SIG-M5 treated with dmso at 0.1 percent for 504 hours (cell line): ENCODE measurements at regions not wholly inside any gene's neighbourhood (a gene's known extent, or its start where the extent isn't known, plus 50 kb on each side); places are given as distances from the start of the nearest gene placed in this dataset.
A peak's percentile ranks its signal among the peaks of the same experiment; 100 is the strongest.
"Not testable (repeated sequence)": the region's sequence is repeated elsewhere in the genome, so short reads cannot be mapped to it uniquely, and the experiment has no call there.

Experiments
- DNase-seq: peaks from one replicate; lab custom pipeline; 2025; ENCODE audit not compliant: unreplicated experiment; lab: John Stamatoyannopoulos, UW

GRCh38 chr5:25405850-25406249 is 761.1 kb upstream of the CDH10 start:
- DNase-seq, result no peak

GRCh38 chr5:25399878-25400480 is 755.2 kb upstream of the CDH10 start:
- DNase-seq, result no peak

GRCh38 chr5:25393957-25394356 is 749.2 kb upstream of the CDH10 start:
- no peak for DNase-seq

- DNase-seq, result no peak
Observed at GRCh38 chr5:25393256-25393655, 748.5 kb upstream of the CDH10 start.

- no peak for DNase-seq
Observed at GRCh38 chr5:25387953-25388352, 743.2 kb upstream of the CDH10 start.

GRCh38 chr5:25362799-25363198 is 718.0 kb upstream of the CDH10 start:
- DNase-seq, result no peak

- no peak for DNase-seq
Observed at GRCh38 chr5:25358919-25359318, 714.1 kb upstream of the CDH10 start.

- DNase-seq, result no peak
Observed at GRCh38 chr5:25357605-25358004, 712.8 kb upstream of the CDH10 start.

- DNase-seq, result no peak
Observed at GRCh38 chr5:25349746-25350145, 705.0 kb upstream of the CDH10 start.

GRCh38 chr5:25345240-25345771 is 700.5 kb upstream of the CDH10 start:
- no peak for DNase-seq

GRCh38 chr5:25339541-25339940 is 694.8 kb upstream of the CDH10 start:
- DNase-seq, result no peak

GRCh38 chr5:25334350-25334749 is 689.6 kb upstream of the CDH10 start:
- DNase-seq, result no peak

GRCh38 chr5:25330721-25331120 is 685.9 kb upstream of the CDH10 start:
- DNase-seq, result no peak

GRCh38 chr5:25327172-25327571 is 682.4 kb upstream of the CDH10 start:
- no peak for DNase-seq

GRCh38 chr5:25301836-25302235 is 657.1 kb upstream of the CDH10 start:
- DNase-seq, result no peak

- DNase-seq, result no peak
Observed at GRCh38 chr5:25295067-25295466, 650.3 kb upstream of the CDH10 start.

GRCh38 chr5:25289766-25290165 is 645.0 kb upstream of the CDH10 start:
- not testable (repeated sequence) for DNase-seq

- DNase-seq, result no peak
Observed at GRCh38 chr5:25286319-25286718, 641.5 kb upstream of the CDH10 start.

- no peak for DNase-seq
Observed at GRCh38 chr5:25285136-25285535, 640.4 kb upstream of the CDH10 start.

GRCh38 chr5:25263507-25263906 is 618.7 kb upstream of the CDH10 start:
- DNase-seq, result not testable (repeated sequence)

- DNase-seq, result no peak
Observed at GRCh38 chr5:25262221-25262620, 617.4 kb upstream of the CDH10 start.

GRCh38 chr5:25255128-25255527 is 610.4 kb upstream of the CDH10 start:
- DNase-seq, result peak; percentile 64

- DNase-seq, result no peak
Observed at GRCh38 chr5:25241981-25242380, 597.2 kb upstream of the CDH10 start.
